ENCODE measurements at regions not wholly inside any gene's neighbourhood (a gene's known extent, or its start where the extent isn't known, plus 50 kb on each side); places are given as distances from the start of the nearest gene placed in this dataset.

- intact Hi-C loops (cut with DNase I; ENCODE audit: low total_unique reads), result no loop called here
These were observed 199.8 kb downstream of the PDGFRA start for GRCh38 chr4:54428940-54429339.

GRCh38 chr4:54433686-54434085, 204.6 kb downstream of the PDGFRA start:
- intact Hi-C loops (cut with DNase I; ENCODE audit: low total_unique reads), result no loop called here

More at GRCh38 chr4:54428940-54429339, 199.8 kb downstream of the PDGFRA start:
- no peak overlapping the region for H3K4me3 ChIP-seq
- no peaks in the 10 kb centered on the region for H3K9me3 ChIP-seq
- no peaks in the 10 kb centered on the region for H3K27me3 ChIP-seq
- no peak for TF ChIP-seq POLR2A (IDR thresholded peaks at IDR 0.05)
- no peak for TF ChIP-seq CTCF (IDR thresholded peaks at IDR 0.05)
- no peaks in the 10 kb centered on the region for H3K36me3 ChIP-seq (ENCODE audit: low read depth, missing control alignments)
- H3K27ac ChIP-seq, result no peak overlapping the region
- 54 to 86% methylated on average over 2 of the region's 2 CpGs for WGBS, 2 donors
- DNase-seq, result no peak
- no peaks in the 10 kb centered on the region for H3K4me1 ChIP-seq

GRCh38 chr4:54439831-54440243, 210.7 kb downstream of the PDGFRA start:
- intact Hi-C loops (cut with DNase I; ENCODE audit: low total_unique reads), result no loop called here
- H3K27me3 ChIP-seq, result no peaks in the 10 kb centered on the region
- no peaks in the 10 kb centered on the region for H3K9me3 ChIP-seq
- TF ChIP-seq CTCF (IDR thresholded peaks at IDR 0.05), result no peak
- no peak for TF ChIP-seq POLR2A (IDR thresholded peaks at IDR 0.05)
- no peak overlapping the region for H3K4me3 ChIP-seq
- peak; percentile 23 for DNase-seq
- H3K27ac ChIP-seq, result no peak overlapping the region
- H3K4me1 ChIP-seq, result no peaks in the 10 kb centered on the region
- 9 to 31% methylated on average over 5 to 6 of the region's 6 CpGs for WGBS, 2 donors
- no peaks in the 10 kb centered on the region for H3K36me3 ChIP-seq (ENCODE audit: low read depth, missing control alignments)

More at GRCh38 chr4:54433686-54434085, 204.6 kb downstream of the PDGFRA start:
- TF ChIP-seq POLR2A (IDR thresholded peaks at IDR 0.05), result no peak
- peak in 1 of 3 experiments; percentile 18 for TF ChIP-seq CTCF (IDR thresholded peaks at IDR 0.05)
- Histone ChIP-seq H3K4me3 (no peak overlapping the region), H3K27me3 (no peaks in the 10 kb centered on the region), H3K4me1 (no peaks in the 10 kb centered on the region), H3K27ac (no peak overlapping the region), H3K36me3 (ENCODE audit: low read depth, missing control alignments) (no peaks in the 10 kb centered on the region), H3K9me3 (no peaks in the 10 kb centered on the region)
- no peak for DNase-seq
- 69 to 73% methylated on average over 3 of the region's 3 CpGs for WGBS, 2 donors

GRCh38 chr4:54440394-54441136, 211.5 kb downstream of the PDGFRA start:
- no peaks in the 10 kb centered on the region for H3K36me3 ChIP-seq (ENCODE audit: low read depth, missing control alignments)
- intact Hi-C loops (cut with DNase I; ENCODE audit: low total_unique reads), result no loop called here
- TF ChIP-seq POLR2A (IDR thresholded peaks at IDR 0.05) (no peak), CTCF (IDR thresholded peaks at IDR 0.05) (peak; percentile 21 to 32 (median 30))
- H3K27ac ChIP-seq, result no peak overlapping the region
- H3K27me3 ChIP-seq, result no peaks in the 10 kb centered on the region
- WGBS, 2 donors, result 14 to 18% methylated on average over 7 of the region's 7 CpGs
- no peak overlapping the region for H3K4me3 ChIP-seq
- no peaks in the 10 kb centered on the region for H3K4me1 ChIP-seq
- H3K9me3 ChIP-seq, result no peaks in the 10 kb centered on the region
- no peak for DNase-seq

- Histone ChIP-seq H3K9me3 (no peaks in the 10 kb centered on the region), H3K36me3 (ENCODE audit: low read depth, missing control alignments) (no peaks in the 10 kb centered on the region), H3K4me3 (no peak overlapping the region), H3K27me3 (no peaks in the 10 kb centered on the region), H3K4me1 (no peaks in the 10 kb centered on the region), H3K27ac (no peak overlapping the region)
- no peak for TF ChIP-seq POLR2A (IDR thresholded peaks at IDR 0.05)
- no peak for TF ChIP-seq CTCF (IDR thresholded peaks at IDR 0.05)
- DNase-seq, result no peak
- intact Hi-C loops (cut with DNase I; ENCODE audit: low total_unique reads), result no loop called here
These were observed 211.9 kb upstream of the KIT start for GRCh38 chr4:54445866-54446265.
